Panc1 (cell line): ENCODE measurements at regions not wholly inside any gene's neighbourhood (a gene's known extent, or its start where the extent isn't known, plus 50 kb on each side); places are given as distances from the start of the nearest gene placed in this dataset.

Source experiments
- POLR2AphosphoS5 ChIP-seq: IDR thresholded peaks from 2 replicates; pipeline ENCODE4 v1.6.1; 2012; ENCODE audit warnings: mild to moderate bottlenecking, low read depth, low read length, moderate library complexity
- SIN3A ChIP-seq: IDR thresholded peaks from 2 replicates; pipeline ENCODE4 v1.6.1; 2012; ENCODE audit warnings: low read depth, mild to moderate bottlenecking, low read length, moderate library complexity, borderline replicate concordance; ENCODE audit not compliant: insufficient read depth
- TCF7L2 ChIP-seq: IDR thresholded peaks from 2 replicates; pipeline ENCODE4 v1.6.1; 2011; ENCODE audit warnings: mild to moderate bottlenecking, low read depth, low read length, inconsistent platforms
- TF ChIP-seq, protein P1 (sequence below): fragments of 450-650 bp; IDR thresholded peaks from 2 replicates; pipeline ENCODE4 v1.5.1; 2017; ENCODE audit warnings: mild to moderate bottlenecking

DNA sequence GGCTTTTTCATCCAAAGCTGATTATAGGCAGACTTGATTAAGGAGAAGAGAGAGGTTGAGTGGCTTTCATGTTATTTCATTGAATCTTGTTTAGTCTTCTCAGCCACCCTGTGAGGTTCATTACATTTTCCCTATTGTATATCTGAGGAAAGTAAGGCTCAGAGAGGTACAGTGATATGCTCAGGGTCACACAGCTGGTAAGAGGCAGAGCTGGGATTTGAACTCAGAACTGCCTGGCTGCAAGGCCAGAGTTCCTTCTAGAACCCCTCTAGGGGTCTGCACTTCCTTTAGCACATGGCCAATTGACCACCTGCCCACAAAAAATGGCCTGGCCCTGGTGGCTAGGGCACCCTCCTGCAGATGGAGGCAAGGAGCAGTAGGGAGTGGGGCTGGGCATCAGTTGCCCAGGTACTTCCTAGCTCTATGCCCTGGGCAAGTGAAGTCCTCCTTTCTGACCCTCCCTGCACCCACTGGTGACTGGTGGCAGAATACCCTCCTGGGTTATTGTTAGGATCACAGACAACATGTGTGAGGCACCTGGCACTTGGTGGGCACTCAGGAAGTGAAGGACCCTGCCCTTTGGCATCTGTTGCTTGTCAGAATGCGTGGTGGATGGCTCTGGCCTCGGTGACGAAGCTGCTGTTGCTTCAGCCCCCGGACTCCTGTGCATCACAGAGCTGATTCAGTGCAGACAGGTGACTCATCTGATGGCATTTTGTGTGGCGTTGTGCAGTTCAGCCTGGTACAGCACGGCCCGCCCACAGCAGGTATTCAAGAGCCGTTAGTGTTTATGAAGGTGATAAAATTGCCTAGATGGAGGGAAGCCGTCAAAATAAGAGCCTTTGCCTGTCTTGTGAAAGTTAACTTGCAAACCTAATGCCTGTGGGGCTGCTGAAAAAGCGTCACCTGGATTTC, 115.8 kb downstream of the SLC25A47 start:
- TF ChIP-seq, protein P1, sequence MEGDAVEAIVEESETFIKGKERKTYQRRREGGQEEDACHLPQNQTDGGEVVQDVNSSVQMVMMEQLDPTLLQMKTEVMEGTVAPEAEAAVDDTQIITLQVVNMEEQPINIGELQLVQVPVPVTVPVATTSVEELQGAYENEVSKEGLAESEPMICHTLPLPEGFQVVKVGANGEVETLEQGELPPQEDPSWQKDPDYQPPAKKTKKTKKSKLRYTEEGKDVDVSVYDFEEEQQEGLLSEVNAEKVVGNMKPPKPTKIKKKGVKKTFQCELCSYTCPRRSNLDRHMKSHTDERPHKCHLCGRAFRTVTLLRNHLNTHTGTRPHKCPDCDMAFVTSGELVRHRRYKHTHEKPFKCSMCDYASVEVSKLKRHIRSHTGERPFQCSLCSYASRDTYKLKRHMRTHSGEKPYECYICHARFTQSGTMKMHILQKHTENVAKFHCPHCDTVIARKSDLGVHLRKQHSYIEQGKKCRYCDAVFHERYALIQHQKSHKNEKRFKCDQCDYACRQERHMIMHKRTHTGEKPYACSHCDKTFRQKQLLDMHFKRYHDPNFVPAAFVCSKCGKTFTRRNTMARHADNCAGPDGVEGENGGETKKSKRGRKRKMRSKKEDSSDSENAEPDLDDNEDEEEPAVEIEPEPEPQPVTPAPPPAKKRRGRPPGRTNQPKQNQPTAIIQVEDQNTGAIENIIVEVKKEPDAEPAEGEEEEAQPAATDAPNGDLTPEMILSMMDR: no peak
- TF ChIP-seq POLR2AphosphoS5 (peak; percentile 41; the same call in 1 of the 2 replicates), SIN3A (no peak), TCF7L2 (no peak)
